GM19023 (cell line): ENCODE measurements at regions not wholly inside any gene's neighbourhood (a gene's known extent, or its start where the extent isn't known, plus 50 kb on each side); places are given as distances from the start of the nearest gene placed in this dataset.
A peak's percentile ranks its signal among the peaks of the same experiment; 100 is the strongest.

ENCODE experiments used
- ATAC-seq: cut with Tn5 transposase; IDR thresholded peaks from one replicate; pipeline ENCODE4 v1.9.1; 2021; ENCODE audit warnings: mild to moderate bottlenecking, moderate library complexity; ENCODE audit not compliant: unreplicated experiment

DNA sequence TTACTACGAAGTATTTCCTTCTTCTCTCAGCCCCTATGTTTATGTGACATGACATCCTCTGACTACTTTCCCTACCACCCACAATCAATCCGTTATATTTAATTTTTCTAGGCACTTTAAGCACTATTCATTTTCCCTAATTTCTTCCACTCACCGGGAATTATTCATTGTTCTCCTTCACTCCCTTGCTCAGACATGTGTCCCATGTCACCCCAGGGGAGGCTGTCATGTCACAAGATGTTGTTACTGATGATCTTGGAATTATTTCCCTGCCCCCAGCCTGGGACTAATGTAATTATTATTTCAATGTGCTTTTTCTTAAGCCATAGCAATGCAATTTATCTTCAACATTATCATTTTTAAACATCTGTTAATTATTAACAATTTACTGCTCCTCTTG, 317.2 kb downstream of the PHF14 start:
- ATAC-seq, result no peak

DNA sequence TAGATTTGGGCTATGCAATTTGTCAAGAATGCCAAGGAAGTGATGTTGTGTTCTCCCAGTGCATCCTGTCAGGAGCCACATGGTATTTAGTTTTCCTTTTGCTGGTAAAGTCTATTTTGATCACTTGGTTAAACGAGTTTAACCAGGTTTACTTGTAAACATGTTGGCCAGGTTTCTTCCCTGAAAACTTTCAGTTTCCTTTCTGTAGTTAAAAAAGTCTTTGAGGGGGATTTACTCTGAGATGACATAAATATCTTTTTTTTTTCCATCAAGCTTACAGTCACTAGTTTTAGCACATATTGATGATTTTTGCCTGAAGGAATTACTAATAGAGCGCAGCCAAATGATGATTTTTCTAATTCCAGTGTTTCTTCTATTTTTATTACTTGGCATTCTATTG, 320.5 kb downstream of the PHF14 start:
- no peak for ATAC-seq

DNA sequence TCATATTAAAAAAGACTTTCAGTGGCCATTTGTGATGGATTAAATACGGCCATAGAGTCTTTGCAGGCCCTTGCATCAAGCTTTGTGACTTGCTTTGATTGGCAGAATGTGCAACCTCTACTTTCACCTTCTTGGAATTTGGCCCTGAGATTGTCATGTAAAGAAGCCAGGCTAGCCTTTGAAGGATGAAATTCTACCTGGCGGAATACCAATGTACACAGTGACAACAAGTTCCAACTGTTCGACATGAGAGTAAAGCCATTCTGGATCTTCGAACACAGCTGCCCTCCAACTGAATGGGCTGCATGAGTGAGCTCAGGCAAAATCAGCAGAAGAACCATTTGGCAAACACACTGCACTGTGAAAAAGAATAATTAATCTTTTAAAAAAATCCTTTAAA, 321.3 kb downstream of the PHF14 start:
- no peak for ATAC-seq

DNA sequence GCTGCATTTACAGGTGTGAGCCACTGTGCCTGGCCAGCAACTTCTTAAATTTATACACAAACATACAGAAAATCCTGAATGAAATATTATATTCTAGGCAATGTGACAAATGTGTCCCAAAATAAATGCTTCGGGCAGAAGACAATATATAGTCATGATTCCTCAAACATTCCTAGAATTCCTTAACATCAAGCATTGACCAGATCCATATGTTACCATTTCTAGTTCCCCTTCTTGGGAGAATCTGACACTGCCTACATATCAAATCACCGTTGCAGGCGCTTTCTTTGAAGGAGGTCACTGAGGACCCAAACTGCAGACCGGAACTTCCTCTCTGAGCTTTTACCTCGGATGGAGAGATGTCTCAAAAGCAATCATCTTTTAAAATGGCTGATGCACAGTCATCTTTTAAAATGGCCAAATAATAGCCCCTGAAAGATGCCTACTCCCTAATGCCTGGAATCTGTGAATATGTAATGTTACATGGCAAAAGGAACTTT, 323.5 kb downstream of the PHF14 start:
- ATAC-seq, result no peak

DNA sequence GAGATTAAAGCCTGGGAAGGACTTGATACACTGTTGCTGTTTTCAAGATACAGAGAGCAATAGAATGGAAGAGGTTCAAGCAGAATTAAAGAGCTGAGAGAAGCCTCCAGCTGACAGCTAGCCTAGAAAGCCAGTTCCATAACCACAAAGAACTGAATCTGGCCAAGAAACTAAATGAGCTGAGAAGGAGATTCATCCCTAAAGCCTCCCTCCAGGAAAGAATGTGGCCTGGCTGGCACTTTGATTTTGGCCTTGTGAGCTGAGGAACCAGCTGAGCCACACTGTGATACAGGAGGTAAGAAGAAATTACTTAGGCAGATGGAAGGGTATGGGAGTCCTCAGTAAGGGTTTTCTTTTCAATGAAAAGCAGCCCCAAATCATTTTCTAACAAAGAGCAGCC, 324.1 kb downstream of the PHF14 start:
- no peak for ATAC-seq

DNA sequence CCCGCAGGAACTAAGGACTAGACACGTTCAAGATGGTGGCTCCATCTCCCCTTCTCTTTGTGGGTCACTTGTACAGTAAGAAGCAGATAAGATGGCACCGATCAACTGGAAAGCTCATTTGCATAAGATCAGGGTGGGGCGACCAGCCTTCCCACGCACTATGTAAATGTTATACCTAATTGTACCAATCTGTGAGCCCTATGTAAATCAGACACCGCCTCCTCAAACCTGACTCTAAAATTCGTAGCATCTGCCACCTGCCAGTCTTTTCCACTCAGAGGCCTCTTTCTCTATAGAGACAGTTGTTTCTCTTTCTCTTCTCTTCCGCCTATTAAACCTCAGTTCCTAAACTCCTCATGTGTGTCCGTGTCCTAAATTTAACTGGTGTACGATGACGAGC, 324.5 kb downstream of the PHF14 start:
- no peak for ATAC-seq

DNA sequence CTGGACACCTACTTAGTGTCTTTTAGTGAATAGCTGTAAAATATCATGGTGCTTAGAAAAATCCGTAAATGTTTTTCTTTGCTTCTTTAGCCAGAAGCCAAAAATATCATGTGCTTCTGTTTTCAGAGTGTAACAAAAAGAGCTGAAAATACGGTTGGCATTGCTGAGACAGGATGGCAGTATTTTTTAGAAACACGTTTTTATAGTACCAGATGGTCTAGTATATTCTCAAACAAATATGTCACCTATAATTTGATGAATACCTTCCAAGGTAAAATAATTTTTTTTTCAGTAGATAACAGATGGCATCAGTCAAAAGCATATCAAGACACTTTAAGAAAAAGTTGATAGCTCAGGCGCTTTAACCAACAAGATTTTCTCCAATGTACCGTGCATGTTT, 326.6 kb downstream of the PHF14 start:
- no peak for ATAC-seq

DNA sequence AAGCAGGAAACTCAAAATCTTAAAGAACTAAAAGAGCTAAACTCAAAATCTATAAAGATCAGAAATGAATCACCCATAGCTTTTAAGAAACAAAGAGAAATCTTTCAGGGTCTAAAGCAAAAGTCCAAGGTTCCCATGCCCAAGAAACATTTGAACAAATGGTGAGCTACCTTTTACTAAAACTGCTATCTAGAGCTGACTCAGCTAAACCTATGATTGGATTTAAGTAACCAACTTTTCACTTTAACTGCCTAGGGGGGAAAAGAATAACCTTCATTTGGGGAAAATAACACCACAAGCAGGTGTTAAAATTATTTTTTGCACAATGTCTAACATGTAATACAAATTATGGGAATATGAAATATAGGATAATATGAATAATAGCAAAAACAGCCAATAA, 328.4 kb downstream of the PHF14 start:
- ATAC-seq, result no peak

DNA sequence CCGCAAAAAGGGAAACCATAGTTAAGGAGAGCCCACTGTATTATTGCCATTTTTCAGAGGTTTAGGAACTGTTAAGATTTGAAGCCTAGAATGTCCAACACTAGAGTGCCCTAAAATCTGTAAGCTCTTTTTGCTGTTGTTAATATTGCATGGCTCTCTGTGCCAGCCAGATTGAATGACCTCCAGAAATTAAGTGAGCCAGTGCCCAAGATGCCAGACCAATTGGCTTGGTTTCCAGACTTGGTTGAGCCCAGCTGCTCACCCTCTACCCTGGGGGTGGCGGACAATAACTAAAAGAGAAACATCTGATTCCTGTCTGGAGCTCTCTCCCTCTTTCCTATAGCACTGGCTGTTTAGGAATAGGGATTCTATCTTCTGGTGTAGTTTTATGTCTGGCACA, 340.1 kb downstream of the PHF14 start:
- ATAC-seq, result no peak

DNA sequence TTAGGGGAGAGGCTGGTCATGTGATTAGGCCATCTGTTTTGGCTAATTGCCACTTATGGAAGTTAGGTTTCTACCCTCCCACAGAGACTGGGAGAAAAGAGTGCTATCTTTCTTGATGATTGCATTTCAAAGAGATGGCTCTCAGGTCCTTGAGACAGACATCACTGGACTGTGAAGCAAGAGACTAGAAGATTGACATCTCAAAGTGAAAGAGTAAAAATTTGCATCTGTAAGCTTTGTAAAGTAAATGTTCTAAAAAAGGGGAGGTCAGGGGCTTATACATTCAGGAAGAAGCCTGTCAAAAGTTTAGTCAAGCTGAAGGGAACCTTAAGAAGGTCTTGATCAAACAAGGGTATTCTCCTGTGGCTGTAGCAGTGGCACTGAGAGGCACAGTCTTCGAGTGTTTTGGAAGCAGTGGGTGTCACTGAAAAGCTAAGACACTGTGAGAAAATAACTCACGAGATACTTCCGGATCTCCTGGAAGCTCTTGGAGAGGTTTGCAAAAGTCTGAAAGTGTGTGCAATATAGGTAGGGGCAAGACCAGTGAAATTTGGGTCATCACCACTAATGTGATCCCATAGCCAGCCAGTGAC, 342.1 kb downstream of the PHF14 start:
- peak; percentile 62 for ATAC-seq

DNA sequence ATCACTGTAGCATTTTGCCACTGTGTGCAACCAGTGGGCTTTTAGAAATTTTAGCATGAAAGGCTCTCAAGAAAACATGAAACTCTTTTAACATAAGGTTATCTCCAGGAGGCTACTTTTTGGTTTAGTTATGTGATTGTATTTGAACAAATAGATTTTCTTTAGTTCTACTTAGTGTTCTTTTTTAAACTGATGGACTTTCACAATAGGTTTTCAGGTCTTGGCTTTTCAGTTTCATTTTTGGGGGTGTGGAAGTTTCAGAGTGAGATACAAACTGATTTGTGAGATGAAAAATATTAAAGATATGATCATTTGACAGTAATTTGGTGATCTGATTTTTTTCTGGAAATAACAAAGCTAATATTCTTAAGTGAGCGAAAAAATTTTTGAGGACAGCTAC, 344.1 kb downstream of the PHF14 start:
- no peak for ATAC-seq

DNA sequence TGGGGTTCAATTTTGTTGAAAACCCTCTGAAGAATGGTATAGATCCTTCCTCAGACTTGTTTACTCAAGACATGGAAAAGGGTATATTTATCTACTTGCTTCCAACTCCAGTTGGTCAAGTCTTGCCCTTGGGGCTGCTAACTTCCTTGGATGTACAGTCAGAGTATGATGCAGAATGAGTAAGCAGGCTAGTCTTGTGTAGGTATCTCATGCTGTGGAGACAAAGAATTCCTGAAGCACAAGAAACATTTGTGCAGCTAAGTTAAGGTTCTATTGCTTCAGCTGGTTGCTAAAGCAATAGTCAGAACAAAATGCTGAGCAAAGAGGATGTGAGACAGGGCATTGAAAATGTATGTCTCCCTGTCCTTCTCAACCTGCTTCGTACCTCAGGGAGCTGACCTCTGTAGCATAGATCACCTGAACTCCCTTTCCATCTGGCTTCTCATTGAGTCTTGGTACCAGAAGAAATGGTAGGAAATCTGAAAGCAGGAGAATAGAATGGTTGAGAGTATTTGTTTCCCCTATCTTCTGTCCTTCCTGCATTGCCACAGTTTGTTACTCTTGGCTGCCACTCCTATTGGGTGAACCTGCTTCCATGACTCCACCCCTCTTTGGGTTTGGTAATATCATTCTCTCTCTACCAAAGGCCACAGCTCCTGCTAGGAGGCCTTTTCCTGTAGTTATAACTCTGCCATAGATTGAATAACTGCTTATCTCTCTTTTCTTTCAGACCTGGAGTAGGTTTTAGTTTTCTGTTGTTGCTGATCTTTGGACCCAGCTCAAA, 346.0 kb downstream of the PHF14 start:
- no peak for ATAC-seq
